ENCODE measurements at regions not wholly inside any gene's neighbourhood (a gene's known extent, or its start where the extent isn't known, plus 50 kb on each side); places are given as distances from the start of the nearest gene placed in this dataset.
"Not testable (repeated sequence)": the region's sequence is repeated elsewhere in the genome, so short reads cannot be mapped to it uniquely, and the experiment has no call there.

DNA sequence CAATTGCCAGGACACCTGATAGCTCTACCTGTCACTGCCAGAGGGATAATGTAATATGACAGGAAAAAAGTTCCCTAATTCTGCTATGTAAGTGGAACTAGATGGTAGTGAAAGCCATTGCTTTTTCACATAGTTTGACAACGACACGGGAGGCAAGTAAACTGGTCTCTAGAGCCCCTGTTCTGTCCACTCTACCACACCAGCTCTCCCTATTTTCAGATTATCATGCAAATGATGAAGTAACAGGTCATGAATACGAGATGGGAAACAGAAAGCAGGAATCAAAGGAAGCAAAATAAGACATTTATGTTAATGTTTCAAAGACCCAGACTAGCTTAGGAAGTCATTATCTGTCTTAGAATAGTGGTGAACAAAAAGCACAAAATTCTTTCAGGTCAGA lies 56.2 kb downstream of the TAF11L14 start:
- DNase-seq = no peak

DNA sequence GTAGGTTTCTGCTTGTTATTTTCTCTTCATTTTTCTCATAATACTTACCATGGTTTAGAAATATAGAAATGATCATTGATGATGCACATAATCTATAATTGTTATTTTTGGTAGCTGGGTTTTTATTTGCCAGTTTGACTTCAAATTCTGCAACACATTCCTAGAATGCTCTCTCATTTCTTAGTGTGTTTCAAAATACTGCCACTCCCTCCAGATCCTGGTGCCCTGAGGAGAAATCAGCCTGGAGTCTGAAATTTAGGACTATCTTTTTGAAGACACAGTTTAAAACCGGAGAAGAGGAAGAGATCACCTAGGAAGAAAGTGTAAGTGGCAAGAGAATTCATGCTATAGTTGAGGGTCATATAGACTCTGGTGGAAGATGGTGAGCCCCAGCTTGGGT lies 57.5 kb downstream of the TAF11L14 start:
- DNase-seq = no peak

DNA sequence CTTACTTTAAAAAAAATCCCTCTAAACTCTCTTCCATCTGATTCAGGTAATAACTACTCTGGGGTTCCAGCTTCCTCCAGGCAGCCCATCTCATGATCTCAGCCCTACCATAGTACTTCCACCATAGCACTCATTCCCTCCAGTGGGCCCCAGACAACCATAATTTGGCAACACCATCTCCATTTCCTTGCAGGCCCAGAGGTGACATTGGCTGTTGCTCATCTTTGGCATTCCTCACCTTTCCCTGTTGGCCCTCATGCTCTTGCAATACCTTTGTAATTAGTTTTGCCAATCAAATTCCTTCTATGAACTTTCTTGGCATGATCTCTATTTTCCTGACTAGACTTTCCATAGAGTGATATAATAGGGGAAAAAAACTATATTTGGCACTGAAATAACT lies 60.1 kb downstream of the TAF11L14 start:
- no peak for DNase-seq

DNA sequence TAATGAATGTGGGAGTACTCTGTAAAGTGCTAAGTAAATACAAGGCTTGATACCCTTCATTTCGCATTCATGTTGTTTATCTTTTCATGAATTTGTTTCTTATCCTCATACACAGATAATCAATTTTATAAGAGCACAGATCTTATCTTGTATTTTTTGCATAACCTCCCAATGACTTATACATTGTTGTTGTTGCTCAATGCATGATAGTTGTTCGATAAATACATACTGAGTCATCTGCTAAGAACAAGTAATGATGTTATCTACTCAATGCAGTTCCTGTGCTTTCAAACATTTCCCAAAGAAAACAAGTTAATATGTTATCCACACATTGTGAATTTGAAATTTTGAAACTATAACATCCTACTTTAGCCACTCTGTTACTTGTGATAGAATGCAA lies 60.7 kb downstream of the TAF11L14 start:
- no peak for DNase-seq

DNA sequence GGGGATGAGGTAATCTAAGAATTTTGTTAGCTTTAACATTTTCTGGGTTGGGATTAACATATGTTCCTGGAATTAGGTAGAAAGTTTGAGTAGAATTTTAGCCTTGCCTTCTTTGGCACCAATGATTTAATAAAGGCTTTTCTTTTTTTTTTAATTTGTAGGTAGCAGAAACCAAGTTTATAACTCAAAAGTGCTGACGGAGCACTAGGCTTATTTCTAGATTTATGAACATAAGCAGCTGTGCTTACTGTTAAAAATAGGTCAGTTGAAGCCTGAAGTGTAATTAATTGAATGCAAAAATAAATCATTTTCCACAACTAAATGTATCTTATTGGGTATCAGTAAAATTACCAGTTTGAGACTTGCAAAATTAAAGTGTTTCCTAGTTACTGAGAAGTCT lies 62.4 kb downstream of the TAF11L14 start:
- no peak for DNase-seq

DNA sequence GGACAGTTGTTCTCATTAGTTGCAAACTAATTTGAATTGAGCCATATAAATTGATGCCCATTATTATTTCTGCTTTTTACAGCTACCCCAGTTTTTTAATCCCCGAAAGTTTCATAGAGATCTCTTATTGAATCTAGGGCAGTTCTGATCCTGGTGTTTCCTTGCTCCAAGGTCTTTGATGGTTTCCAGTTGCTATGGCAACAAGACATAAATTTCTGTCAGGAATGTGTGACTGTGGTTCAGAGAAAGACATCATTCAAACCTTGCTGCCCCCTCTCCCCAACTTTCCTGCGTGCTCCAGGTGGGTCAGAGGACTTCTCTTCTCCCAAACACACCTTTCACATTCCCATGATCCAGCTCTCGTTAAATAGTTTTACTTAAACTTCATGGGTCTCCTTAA lies 63.4 kb downstream of the TAF11L14 start:
- no peak for DNase-seq

DNA sequence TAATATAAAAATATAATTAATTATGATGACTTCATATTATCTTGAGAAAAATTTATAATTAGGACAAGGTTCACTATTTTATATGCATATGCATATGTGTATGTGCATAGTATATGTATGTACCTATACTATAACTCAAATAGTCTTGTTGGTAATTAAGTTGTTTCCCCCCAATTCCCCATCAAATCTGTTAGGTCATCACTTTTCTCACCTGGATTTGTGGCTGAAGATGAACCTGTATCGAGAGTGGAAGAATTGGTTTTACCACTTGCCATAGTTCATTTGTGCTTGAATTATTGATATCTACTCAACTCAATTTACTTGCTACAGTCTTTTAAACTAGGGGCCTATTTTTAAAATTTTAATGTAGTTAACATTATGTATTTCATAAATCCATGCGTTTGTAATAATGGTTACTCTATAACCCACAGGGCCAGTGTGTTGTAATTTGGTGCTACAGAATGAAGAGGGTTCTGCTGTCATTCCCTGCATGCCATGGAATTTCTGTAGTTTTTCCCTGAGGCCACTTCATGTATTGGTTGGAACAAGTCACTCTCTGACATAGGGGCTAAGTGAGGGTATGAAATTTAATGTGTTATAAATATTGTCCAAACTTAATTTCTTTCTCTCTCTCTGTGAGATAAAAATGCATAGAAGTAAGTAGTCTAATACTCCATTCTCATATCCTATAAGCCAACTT lies 74.9 kb downstream of the TAF11L14 start:
- DNase-seq = no peak

DNA sequence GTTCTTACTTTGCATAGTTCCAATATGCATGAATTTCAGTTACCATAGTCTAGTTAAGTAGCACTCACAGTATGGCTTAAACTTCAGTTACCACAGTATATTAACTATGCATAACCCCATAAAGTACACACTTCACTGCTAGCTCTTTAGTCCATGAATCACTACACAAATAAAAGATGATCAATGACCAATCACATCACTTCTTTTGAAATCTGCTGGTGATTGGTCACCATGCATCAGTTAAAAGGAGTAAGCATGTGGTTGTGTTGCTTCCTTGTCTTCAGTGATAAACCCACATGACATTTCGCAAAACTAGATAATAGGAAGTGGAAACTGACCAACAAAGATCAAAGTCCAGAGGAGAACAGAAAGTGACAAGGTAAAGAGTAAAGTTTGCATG lies 79.0 kb downstream of the TAF11L14 start:
- peak; percentile 49 for DNase-seq

DNA sequence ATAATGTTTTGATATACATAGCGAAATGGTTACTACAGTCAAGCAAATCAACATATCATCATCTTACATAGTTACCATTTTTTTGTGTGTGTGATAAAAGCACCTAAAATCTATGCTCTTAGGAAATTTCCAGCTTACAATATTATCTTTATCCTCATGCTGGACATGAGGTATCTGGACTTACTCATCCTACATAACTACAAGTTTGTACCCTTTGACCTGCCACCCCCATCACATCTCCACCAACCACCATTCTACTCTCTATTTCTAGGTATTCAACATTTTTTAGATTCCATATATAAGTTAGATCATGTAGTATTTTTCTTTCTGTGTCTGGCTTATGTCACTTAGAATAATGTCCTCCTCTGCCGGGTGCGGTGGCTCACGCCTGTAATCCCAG lies 79.9 kb downstream of the TAF11L14 start:
- no peak for DNase-seq

DNA sequence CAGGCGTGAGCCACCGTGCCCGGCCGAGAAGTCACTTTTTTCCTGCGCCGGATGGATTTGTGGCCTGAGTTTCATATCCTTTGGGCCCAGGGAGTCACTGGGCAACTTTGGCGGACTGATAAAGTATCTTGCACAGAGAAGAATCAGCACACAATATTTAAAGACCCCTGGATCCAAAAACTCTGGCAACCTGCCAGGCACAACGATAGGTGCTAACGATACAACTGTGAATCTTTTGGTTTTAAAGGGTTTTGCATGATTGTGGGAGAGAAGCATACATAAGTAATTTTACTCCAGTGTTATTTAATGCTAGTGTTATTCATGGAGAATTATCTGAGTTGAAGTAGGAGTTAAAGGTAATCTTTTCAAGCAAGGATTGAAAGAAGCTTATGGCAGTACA lies 85.3 kb downstream of the TAF11L14 start:
- no peak for DNase-seq

DNA sequence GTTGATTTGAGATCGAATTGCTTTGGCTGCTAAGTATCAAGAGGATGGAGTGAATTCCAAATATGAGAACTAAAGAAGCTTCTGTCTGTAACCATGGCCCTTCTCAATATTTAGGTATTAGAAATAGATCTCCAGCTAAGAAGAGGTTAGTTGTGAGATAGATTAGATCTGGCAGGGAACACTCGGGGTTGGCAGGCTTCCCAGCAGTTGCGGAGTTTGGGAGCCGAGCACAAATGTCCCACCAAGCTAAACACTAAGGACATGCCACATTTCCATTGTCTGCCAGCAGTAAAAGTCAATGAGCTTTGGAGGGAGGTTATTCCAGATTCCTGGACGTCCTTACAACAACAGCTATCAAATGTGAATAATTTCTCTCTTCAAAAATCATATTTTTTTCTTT lies 85.8 kb downstream of the TAF11L14 start:
- no peak for DNase-seq

DNA sequence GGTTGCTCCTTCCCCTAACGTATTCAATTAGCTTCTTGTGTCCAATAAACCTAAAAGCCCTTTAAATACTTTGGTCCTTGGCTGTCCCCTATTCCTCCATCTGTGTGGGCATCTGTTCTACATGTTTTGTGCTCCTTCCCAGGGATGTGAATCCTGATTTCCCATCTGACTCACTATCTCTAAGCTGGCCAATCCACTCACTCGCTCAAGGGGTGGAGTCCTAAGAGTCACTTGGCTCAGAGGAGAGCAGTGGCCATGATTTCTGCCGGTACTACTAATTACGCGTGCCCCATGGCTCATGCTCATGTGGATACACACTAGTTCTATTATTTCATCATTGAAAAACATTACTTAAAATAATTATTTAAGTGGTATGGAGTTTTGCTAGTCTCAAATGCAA lies 89.6 kb downstream of the TAF11L14 start:
- DNase-seq = no peak

DNA sequence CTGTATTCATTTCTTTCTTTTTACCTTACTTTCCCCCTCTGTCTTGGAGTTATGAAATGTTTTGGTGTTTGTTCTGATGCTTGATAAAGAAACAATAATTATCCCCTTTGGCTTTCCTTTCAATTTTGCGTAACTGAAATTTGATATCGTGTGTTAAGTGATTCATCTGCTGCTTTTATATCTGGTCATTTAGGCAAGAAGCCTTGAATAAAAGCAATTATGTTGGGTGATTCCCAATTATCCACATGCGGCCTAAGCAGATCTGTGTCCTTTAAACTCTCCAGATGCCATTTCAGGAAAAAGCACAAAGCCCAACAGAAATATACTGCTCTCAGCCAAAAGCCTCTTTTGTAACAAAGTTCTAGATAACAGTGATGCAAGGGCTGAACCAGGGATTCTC lies 92.8 kb downstream of the TAF11L14 start:
- no peak for DNase-seq

DNA sequence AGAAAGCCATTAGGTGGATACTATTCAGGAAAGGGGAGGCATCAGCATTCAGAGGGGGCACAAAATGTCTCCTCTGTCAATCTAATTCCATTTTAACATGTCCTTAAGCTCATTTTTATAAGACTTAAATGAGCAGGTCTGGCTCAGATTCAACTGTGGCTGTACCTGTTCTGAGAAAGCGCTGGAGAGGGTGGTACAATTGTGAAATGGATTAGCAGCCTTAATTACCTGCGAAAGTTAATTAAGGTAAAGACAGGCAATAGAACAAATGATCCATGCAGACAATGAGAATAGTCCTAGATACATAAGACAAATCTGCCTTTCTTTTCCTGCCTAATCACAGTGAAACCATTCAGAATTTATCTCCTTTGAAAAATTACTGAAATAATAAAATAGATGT lies 96.2 kb downstream of the TAF11L14 start:
- no peak for DNase-seq

DNA sequence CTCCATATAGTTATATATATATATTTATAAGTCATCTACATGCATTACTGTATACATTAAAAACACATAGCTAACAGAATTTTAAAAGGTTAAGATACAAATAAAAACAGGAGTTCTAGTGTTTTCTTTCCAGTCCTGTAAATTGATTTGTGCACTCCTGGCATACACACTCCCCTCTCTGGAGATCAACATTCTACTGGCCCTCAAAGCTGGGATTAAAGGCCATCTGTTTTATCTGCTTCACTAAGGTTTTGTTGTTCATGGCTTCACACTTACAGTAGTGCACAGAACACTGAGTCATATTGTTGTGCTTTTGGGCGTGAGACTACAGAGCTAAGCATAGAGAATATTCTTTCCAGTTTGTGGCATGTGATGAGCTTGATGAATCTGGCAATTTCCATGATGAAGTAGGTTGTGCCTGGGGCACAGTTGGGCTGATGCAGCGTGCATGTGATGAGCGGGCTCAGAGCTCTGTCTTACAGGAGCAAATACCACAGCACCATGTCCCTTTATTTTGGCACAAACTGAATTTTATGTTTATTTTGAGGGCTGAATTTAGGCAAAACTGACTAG lies 98.2 kb downstream of the TAF11L14 start:
- DNase-seq = no peak

DNA sequence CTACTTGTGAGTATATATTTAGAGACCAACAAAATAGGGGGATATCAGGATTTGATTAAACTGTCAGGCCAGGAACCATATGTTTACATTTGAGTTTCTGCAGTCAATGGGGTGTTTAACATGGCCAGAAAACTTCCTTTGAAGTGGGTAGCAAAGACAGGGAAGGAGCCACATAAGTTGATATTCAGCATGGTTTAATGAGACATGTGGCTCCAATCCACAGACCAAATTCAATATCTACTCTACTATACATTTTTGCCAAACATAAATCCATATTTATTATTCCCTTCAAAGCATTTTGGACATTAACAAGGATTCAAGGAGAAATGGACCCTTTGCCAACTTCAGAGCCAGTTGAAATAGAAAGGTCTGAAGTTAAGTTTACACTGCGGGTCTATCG lies 99.8 kb downstream of the TAF11L14 start:
- no peak for DNase-seq

DNA sequence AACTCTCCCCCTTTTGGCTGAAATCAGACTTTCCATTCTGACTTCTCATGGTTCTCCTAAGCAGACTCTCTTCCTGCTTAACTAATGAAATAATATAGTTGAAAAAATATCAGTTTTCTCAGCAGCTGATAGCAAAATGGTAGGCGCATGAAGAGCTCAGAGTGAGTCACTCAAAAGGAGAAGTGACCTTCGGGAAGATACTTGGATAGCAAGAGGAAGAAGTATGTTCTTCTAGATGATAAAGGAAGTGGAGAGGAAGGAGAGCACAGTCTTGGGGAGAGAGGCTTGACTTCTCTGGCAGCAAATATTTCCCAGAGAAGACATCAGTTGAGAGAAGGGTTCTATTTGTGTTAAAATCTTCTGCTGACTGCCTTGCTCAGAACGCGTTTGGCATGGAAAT lies 101.5 kb downstream of the TAF11L14 start:
- no peak for DNase-seq

DNA sequence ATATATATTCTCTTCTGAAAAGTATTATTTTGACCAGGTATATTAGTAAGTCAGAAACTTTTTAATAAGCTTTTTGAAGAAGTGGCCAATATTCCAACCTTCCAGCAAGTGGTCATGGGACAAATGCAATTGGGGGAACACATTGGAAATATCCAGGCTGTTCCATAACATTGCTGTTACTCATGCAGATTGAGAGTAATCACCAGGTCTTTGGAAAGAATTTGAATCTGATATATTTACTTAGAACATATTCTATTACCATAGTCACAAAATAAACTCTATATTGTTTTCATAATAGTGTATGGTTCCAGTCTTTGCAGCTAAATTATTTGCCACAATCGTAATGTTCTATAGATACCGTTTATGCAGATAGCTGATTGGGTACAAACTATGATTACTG lies 102.8 kb downstream of the TAF11L14 start:
- peak; percentile 73 for DNase-seq

DNA sequence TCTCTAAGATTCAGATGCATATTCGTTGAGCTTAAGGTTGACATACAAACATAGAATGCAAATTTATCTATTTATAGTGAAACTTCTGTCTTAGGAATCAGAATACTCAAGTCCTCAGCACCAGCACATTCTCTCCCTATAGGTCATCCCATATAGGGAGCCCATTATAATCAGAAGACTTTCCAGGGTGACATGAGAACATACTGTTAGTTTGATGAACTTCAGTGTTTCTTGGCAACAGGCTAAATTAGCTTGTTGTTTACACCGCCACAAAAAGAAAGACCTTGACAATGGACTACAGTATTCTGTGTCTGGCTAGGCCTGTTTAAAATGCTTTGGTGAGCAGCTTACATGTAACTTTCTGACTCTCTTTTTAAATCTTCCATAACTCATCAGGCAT lies 104.2 kb downstream of the TAF11L14 start:
- DNase-seq = no peak

DNA sequence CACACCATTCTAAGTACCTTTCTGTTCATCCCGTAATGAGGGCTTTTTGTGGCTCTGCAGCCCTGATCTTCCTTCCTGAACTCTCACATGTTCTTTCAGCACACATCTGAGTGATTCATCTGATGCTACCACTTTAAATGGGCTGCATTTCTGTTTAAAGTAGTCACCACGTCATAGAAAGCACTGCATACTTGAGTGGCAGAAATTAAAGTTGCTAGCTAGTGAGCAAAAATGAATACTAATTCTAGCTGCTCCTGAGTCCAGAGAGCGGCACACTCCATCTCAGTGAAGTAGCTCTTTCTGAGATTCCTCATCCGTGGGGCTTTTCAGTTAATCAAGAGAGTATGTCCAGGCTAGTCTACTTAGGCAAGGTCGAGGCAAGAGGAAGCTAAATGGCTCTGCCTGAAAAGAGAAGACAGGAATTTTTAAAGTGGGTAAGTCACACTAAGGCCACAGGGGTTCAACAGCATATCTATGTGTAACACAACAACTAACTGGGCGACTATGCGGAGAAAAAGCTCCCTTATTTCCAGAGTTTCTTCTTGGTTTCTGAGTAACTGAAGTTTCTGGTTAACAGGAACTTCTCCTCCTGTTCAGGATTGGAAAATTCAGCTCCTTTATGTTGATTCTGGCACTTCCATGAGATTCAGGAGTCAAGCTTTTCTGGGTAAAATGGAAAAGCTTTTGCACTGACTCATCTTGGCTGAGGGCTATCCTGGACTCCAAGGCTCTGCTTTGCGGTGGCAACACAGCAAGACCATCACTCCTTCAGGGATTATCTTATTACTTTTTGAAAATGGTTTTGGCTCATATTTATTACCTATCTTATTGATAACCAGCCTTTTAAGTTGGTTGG lies 109.5 kb downstream of the TAF11L14 start:
- DNase-seq = peak; percentile 81

DNA sequence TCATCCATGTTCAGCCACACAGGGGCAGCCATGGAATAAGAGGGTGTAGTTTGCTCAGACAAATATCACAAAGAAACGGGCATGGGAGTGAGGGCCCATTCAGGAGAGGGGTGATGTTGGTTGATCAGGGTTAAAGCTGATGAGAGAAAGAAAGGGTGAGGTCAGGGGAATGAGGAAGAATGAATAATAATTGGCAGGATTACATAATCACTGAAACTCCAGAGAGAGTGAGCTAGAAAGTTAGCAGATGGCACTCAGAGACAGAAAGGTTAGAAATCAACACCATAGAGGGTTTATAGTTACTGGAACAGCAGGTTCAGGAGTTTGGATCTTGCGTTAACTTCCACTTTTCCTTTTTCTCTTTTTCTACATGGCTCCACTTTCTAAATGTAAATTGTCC lies 113.9 kb downstream of the TAF11L14 start:
- no peak for DNase-seq

DNA sequence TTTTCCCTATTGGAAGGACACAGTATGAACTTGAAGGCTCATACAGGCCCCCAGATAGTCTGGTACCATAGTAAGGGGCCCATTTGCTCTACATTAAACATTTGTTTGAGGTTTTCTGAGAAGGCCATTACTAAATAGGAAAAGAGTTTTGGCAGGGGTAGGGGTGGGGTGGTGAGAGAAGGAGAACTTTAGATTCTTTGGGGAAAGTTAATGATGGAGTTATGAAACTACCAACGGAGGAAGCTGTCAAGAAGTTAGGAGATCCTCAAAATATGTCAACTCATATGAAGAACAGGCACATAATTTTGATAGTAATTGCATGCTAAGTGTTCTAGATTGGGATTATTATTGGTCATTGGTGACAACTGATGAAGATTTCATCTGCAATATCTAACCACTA lies 114.7 kb downstream of the TAF11L14 start:
- DNase-seq = no peak

DNA sequence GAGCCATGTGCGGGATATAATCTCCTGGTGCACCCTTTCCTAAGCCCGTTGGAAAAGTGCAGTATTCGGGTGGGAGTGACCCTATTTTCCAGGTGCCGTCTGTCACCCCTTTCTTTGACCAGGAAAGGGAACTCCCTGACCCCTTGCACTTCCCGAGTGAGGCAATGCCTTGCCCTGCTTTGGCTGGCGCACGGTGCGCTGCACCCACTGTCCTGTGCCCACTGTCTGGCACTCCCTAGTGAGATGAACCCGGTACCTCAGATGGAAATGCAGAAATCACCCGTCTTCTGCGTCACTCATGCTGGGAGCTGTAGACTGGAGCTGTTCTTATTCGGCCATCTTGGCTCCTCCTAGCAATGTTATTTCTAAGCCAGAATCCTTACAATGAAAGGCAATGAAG lies 121.1 kb downstream of the TAF11L14 start:
- DNase-seq = not testable (repeated sequence)

DNA sequence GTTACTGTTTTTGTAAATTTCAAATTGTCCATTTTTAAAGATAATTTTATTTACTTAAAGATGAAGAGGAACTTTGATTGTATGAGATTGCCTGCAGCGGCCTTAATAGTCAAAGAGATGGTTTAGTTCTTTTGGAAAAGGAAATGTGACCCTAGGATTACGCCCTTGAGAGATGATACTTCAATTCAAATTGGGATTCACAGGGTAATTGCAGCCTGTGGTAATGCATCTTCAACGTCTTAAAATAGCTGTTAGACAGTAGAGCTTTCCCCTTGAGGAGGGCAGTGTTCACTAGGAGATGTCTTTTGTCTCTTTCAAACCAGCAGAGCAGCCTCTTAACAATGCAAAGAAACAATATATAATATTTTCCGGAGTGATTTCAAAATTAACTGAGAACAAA lies 127.1 kb downstream of the TAF11L14 start:
- no peak for DNase-seq
